ENCODE measurements at regions not wholly inside any gene's neighbourhood (a gene's known extent, or its start where the extent isn't known, plus 50 kb on each side); places are given as distances from the start of the nearest gene placed in this dataset.

DNA sequence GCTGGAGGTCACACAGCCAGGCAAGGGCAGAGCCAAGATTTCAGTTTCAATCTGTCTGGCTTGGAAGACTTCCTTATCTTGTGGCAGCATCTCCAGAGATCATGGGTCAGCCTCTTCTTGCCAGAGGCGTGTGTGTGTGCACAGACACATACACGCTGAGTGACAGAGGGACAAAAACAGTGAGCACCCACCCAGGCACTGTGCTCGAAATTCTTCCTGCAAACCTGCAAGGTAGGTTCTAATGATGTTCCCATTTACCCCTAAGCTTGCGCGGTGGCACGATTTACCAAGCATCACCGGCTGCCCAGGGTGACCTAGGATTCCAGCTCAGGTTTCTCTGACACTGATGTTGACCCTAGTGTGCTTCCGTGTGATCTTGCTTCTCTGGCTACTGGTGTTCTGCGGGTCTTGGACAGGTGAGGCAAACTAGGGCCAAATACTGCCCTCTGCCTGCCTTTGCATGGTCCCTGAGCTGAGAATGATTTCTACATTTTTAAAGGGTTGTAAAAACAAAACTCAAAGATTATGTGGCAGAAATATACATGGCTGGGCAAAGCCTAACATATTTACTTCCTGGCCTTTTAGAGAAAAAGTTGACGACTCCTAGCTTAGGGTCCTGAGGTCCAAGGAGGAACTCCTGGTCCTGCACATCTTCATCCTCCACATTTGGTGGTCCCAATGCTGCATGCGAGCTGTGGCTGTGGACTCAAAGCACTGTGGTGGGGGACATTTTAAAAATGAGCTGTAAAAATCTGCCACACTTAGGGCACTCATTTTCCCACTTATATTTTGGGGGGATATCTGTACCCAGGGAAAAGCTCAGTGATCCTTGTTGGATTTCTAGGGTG is 268.5 kb downstream of the RPS24 start:
- TF ChIP-seq, protein P1, sequence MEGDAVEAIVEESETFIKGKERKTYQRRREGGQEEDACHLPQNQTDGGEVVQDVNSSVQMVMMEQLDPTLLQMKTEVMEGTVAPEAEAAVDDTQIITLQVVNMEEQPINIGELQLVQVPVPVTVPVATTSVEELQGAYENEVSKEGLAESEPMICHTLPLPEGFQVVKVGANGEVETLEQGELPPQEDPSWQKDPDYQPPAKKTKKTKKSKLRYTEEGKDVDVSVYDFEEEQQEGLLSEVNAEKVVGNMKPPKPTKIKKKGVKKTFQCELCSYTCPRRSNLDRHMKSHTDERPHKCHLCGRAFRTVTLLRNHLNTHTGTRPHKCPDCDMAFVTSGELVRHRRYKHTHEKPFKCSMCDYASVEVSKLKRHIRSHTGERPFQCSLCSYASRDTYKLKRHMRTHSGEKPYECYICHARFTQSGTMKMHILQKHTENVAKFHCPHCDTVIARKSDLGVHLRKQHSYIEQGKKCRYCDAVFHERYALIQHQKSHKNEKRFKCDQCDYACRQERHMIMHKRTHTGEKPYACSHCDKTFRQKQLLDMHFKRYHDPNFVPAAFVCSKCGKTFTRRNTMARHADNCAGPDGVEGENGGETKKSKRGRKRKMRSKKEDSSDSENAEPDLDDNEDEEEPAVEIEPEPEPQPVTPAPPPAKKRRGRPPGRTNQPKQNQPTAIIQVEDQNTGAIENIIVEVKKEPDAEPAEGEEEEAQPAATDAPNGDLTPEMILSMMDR (conservative IDR thresholded peaks at IDR 0.05) = peak; percentile 30; the same call in 1 of the 2 replicates
- no peak for TF ChIP-seq EZH2 (IDR thresholded peaks at IDR 0.05; ENCODE audit: low read depth)

Data from PC-9 (cell line).